ENCODE measurements at regions not wholly inside any gene's neighbourhood (a gene's known extent, or its start where the extent isn't known, plus 50 kb on each side); places are given as distances from the start of the nearest gene placed in this dataset.

- intact Hi-C loops (cut with DNase I): no loop called here
- DNase-seq: peak in 1 of 42 donors; percentile 9
These were observed 56.5 kb upstream of the IRX4 start for GRCh38 chr5:1939256-1939655.

- intact Hi-C loops (cut with DNase I): no loop called here
- DNase-seq: peak in 1 of 42 donors; percentile 10
These were observed 55.7 kb upstream of the IRX4 start for GRCh38 chr5:1938310-1939000.

- intact Hi-C loops (cut with DNase I): no loop called here
- DNase-seq: peak in 1 of 42 donors; percentile 15
These were observed 54.9 kb upstream of the IRX4 start for GRCh38 chr5:1937590-1937989.

GRCh38 chr5:1936901-1937300, 54.2 kb upstream of the IRX4 start:
- DNase-seq: no peak
- intact Hi-C loops (cut with DNase I): no loop called here

GRCh38 chr5:1936413-1936812, 53.7 kb upstream of the IRX4 start:
- intact Hi-C loops (cut with DNase I): no loop called here
- DNase-seq: no peak

GRCh38 chr5:1934801-1935429, 52.2 kb upstream of the IRX4 start:
- peak in 1 of 42 donors; percentile 26 for DNase-seq
- intact Hi-C loops (cut with DNase I): no loop called here

- DNase-seq: peak in 1 of 42 donors; percentile 25
- intact Hi-C loops (cut with DNase I): no loop called here
These were observed 51.3 kb upstream of the IRX4 start for GRCh38 chr5:1934056-1934394.

- DNase-seq: peak in 1 of 42 donors; percentile 11
- intact Hi-C loops (cut with DNase I): no loop called here
These were observed 50.8 kb upstream of the IRX4 start for GRCh38 chr5:1933364-1934055.

Data from head of caudate nucleus (tissue), 42 donors.